Urothelium cell line (cell line): ENCODE measurements at regions not wholly inside any gene's neighbourhood (a gene's known extent, or its start where the extent isn't known, plus 50 kb on each side); places are given as distances from the start of the nearest gene placed in this dataset.
"Not testable (repeated sequence)": the region's sequence is repeated elsewhere in the genome, so short reads cannot be mapped to it uniquely, and the experiment has no call there.

Experiments
- DNase-seq: peaks from one replicate; pipeline ENCODE4 v3.0.0; 2011; ENCODE audit warnings: low spot score, mixed read lengths
- FAIRE-seq: peaks from 2 replicates; lab custom pipeline; 2011; peaks lifted over from hg19 to GRCh38; lab: Jason Lieb, UNC

DNA sequence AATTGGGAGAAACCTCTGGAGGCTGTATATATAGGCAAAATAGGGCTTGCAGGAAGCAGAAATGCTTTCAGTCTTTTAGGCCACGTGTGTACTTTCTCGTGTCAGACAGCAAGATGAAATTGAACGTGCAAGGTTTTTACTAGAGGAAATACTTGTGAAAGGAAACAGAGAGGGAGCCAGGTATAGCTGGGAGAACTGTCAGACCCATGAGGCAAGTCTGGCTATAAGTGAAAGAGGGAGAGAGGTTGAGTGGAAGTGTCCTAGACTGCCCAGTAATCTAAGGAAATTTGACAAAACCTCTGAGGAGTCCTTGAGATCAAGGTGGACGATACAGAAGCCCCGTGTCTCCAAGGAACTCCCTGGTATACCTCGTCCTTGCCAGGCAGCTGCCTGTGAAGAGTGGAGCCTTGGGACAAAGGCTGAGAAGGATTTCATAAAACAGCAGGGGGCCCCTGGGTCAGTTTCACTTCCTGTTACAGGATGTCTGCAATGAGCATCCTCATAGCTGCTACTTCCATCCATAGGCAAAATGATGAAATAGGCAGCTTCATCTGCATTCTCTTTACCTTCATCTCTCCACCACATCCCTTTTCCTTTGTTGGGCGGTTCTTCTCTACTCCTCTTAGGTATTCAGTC is 114.4 kb upstream of the MAP3K7 start:
- FAIRE-seq = no peak
- peak; percentile 14 for DNase-seq

DNA sequence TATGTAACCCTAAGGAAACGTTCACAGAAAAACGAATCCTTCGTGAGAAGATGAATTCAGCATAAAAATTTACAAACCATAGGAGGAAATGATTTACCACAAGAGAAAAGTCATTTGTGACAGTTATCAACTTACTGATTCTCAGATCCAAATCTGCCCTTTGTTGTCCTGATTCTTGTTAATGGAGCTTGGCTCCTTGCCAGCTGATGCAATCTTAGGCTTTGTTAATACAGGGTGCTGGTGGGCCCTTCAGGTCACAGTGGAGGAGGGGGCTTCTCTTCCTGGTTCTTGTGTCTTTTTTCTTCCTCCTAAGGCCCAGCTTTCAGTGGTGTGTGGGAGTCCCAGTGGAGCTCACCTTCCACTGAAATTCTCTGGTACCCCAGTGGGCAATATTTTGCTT is 108.4 kb upstream of the MAP3K7 start:
- FAIRE-seq = no peak

DNA sequence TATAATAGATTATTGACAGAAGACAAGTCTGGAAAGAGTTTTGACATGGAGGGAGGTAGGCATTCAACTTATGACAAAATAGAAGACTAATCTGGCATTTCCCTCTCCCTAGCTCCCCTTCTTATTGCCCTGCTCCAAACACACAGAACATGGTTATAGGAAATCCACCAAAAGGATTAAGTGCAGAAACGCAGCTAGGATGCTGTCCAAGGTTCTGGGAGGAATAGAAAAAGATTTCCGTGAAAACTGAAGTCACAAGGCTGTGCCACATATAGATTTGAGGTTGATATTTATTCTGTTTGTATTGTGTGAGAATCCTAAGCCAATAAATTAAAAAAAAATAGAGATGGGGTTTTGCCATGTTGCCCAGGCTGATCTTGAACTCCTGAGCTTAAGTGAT is 107.9 kb upstream of the MAP3K7 start:
- DNase-seq (no peak), FAIRE-seq (no peak)

More for the DNA sequence above, 108.4 kb upstream of the MAP3K7 start:
- no peak for DNase-seq

DNA sequence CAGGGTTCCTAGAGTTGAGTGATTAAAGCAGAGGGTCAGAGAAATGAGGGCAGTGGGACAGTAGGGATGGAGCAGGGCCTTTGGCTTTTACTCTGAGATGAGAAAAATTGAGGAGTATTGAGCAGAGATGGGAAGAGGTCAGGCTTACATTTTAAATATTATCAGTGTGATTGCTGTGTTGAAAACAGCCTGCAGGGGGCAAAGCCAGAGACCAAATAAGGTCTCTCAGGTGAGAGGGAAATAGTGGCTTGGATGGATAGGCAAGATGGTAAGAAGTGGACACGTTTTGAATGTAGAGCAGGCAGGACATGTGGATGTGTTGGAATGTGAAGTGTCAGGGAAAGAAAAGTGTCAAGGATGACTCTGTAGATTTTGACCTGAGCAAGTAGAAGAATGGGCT is 105.0 kb upstream of the MAP3K7 start:
- FAIRE-seq (no peak), DNase-seq (no peak)

DNA sequence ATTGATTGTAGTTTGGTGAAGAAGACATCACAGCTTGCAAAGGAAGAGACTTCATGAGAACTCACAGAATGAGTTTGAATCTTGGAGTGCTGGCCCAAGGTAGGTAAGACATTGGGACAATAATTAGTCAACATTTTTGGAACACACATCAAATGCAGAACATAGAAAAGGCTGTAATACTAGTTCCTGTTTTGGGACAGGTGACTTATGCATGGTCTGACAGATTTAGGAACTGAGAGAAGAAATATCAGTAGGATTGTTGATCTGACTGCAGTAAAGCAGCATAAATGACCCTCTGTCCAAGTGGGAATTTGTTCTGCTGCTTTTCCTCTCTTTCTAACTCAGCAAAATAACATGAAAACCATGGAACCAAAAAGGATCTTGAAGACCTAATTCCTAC is 102.3 kb upstream of the MAP3K7 start:
- no peak for FAIRE-seq
- no peak for DNase-seq

DNA sequence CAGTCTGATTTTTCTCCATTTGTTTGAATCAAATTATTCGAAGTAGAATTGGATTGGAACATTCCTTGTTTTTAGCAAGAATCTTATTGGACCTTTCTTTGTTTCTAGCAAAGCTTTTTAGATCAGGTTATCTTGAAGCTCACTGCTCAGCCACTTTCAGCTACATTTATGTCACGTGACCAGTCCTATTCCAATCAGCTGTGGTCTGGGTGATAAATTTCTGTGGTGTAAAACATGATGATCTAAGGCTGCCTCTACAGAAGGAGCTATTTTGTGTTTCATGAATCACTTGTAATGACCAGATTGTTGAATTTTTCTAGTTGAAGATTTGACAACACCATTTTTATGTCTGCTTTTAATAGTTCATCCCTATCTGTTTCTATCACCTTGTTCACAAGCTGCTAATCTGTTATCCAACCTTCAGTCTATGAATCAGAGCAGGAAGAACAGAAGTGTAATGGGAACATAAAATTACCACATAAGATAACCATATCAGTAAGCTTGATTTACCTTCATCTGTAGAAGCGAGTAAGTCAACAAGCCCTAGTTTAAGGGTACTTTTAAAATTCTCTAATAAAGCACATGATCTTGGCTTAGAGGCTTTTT is 101.0 kb upstream of the MAP3K7 start:
- no peak for DNase-seq
- FAIRE-seq = no peak

DNA sequence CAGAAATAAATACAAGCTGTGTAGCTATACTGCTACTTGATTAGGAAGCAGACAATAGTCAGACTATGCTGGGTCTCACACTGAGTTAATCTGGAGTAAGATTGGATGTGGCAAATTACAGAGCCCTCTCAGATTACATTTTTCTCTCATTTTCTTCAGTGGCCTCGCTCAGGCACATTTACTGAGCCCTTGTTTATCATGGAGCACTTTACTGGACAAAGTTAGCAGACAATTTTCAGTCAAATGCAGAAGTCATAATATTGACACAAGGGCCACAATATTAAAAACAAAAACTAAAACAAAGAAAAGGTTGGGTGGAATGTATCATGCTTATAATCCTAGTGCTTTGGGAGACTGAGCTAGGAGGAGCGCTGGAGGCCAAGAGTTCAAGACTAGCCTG is 95.0 kb upstream of the MAP3K7 start:
- FAIRE-seq (no peak), DNase-seq (no peak)

DNA sequence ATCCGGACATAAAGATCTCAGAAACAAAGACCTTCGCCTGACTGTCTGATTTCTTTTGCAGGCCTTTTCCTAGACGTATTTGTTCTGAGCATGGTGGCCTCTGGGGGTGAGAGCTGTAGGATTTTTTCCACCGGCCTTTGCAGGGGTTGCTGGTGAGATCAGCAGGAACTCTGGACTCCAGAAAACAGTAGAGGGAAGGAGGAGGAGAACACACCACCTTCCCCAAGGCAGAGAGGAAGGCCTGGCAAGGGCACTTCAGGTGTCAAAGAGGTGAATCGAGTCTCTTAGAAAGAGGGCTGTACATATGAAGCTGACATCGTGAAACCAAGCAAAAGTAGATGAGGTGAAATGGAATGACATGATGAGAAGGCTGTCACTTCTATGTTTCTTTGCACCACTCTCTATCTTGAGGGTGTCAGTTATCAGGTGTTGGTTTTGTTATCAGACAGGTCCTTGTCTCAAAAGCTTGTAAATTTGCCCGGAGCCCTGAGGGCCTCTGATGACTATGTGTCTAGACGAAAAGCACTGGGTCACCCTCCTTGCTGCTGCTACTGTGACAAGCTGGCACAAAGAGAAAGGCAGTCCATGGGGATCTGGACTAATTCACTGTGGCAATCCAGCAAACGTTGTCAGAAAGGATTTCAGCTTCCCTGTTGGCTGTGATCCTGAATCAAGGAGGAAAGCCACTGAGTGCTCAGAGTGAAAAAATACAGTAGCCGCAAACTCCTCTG is 91.3 kb upstream of the MAP3K7 start:
- FAIRE-seq = no peak
- no peak for DNase-seq

DNA sequence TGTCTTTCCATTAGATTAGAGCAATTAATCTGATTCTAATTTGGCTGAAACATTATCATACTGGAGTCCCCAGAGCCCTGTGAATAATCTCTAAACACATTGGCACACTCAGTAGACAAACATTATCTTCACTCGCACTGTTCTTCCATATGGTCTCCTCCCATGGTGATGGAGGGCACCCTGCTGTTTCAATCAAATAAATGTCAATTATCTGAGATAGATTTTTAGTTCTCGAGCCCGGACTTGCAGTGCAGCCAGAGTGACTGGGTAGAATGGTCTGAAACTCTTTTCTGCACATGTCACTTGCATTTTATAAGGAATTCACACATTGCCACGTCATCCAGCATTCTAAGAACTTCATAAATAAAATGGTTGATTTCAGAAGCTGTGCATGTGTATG is 90.6 kb upstream of the MAP3K7 start:
- DNase-seq (no peak), FAIRE-seq (no peak)

DNA sequence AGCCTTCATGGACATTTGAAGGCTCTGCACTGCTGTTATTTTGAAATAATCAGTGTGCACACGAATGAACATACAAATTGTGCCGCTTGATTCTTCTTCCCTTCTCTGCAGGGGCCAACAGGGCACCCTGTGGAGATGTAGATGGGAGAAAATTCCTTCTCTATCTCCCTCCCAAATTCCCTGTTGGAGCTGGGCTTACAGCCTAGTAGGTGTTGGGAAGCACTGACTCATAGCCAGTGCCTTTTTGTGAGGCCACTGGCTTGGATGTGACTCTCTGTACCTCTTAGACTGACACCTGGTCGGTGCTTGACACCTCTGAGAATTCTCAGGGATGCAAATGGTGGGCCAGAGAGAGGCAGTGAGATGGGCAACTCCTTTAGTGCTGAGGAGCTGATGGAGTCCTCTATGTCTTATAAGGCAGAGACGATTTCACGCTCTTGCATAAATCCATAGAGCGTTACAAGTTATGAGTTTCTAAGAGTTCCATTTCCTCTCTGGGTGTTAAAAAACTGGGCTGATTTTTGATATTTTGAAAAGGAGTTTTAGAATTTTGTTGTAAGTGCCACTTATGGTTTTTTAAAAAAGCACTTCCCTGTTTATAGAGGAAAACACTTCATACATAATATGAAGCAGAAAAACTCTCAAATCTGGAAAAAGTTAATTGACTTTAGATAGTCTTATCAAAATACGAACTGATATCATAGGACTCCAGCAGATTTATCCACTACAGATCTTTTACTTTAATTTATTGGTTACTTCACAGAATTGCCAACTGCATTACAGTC is 89.8 kb upstream of the MAP3K7 start:
- DNase-seq (no peak), FAIRE-seq (no peak)

DNA sequence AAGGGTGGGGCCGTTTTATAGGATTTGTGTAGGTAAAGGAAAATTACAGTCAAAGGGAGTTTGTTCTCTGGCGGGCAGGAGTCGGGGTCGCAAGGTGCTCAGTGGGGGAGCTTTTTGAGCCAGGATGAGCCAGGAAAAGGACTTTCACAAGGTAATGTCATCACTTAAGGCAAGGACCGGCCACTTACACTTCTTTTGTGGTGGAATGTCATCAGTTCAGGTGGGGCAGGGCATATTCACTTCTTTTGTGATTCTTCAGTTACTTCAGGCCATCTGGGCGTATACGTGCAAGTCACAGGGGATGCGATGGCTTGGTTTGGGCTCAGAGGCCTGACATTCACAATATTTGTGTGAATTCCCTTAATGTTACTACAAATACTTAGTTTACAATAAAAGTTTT is 88.2 kb upstream of the MAP3K7 start:
- not testable (repeated sequence) for DNase-seq, FAIRE-seq

DNA sequence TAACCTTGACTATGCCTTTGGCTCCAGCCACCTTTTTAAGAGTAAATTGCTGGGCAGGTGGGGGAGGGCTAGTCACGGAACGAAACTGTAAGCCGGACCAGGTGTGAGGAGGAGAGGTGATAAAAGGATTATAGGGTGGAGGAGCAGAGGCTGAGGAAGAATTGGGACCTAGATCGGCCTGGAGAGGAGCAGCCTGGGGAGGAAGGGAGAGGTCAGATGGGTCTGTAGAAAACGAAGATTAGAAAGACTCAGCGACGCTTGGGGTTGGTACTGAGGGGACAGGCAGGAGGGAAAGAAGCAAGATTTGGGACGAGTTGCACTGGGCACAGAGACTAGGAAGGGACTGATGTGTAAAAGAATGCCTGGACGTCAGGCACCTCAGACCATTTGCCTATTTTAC is 87.2 kb upstream of the MAP3K7 start:
- not testable (repeated sequence) for DNase-seq, FAIRE-seq

DNA sequence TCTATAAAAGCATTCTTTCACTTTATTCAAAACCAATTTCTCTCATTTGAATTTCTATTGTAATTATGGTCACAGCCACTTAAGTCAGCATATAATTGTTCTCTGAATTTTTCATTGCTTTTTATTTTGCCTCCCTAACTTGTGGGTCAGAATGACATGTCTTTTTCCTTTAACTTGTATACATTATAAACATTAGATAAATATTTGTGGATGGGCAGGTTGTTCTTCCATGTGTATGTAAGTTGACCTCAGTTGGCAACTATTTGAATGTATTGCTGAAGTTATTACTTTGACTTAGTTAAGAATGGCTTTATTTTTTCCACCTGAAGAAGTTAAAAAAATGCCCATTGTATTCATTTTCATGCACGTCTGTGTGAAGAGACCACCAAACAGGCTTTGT is 83.0 kb upstream of the MAP3K7 start:
- no peak for FAIRE-seq
- DNase-seq = no peak

DNA sequence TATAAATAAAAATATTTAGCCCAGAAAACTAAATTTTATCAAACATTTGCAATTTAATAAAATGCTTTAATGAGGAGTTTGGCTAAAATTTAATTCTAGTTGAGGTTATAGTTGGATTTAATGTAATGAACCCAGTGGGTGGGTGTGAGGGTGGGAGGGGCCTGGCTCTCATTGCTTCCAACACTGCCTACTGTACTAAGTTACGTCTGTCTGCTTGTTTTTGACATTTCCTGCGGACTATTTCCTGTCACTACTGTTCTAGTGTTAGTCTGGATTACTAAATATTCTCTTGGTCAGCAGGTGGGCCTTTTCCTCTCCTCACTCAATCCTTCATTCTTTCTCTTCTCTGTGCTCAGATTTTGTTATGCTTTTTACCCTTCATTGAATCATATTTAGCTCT is 82.5 kb upstream of the MAP3K7 start:
- FAIRE-seq (no peak), DNase-seq (no peak)

DNA sequence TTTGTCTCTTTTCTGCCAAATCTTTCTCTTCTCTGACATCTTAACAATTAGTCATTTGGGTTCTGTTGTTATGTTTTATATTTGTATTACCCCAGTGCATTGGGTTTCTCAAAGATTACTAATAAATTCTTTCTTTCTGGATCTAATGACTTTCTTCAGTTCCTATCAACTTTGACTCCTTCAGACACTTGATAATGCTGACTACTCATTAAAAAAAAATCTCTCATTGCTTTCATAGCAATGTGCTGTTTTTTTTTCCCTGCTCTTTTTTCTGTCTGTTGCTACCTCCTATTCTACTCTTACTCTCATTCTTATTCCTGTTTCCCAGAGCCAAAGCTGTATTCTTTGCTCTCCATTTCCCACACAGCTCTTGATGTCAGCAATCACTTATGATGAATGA is 81.3 kb upstream of the MAP3K7 start:
- DNase-seq (no peak), FAIRE-seq (no peak)

DNA sequence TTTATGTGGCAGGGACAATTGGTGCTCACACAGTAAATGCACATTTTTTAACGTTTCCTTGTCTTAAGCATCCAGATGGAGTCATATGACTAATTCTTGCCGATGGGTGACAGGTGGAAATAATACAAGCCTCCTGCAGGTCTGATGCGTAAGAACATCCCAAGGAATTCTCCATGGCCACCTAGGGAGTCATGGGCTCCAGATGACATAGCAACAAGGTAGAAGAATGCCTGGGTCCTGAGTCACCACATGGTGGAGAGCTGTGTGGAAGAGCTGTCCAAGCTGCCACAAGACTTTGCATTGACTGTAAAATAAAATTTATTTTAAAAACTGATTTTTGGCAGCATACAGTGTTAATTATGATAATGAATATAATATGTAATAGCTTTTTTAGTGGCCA is 77.0 kb upstream of the MAP3K7 start:
- DNase-seq (peak; percentile 18), FAIRE-seq (no peak)

DNA sequence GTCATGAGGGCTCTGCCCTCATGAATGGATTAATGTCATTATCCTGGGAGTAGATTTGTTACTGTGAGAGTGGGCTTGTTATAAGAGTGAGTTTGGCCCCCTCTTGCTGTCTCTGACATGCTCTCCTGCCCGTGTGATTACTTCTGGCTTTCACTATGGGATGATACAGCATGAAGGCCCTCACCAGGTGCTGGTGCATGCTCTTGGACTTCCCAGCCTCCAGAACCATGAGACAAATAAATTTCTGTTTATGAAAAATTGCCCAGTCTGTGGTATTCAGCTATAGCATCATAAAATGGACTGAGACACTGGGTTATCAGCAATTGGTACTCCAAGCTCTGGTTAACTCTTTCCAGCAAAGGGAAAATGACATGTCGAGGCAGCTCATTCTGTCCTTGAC is 76.2 kb upstream of the MAP3K7 start:
- FAIRE-seq (no peak), DNase-seq (no peak)

DNA sequence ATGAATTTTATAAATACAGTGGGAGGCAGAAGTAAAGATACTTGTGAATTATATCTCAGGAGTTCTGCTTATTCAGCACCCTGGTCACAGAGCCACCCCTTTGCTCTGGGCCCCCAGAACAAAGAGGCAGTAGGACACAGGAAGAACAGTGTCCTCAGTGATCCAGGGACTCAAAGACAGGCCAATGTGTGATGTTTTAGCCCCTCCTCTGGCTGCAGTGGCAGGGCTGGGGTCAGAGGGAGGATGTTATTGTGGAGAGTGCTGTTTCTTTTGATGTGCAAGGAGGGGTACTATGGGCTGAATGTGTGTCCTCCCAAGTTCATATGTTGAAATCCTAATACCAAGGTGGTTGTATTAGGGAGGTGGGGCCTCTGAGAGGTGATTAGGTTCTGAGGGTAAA is 74.1 kb upstream of the MAP3K7 start:
- DNase-seq (no peak), FAIRE-seq (no peak)

DNA sequence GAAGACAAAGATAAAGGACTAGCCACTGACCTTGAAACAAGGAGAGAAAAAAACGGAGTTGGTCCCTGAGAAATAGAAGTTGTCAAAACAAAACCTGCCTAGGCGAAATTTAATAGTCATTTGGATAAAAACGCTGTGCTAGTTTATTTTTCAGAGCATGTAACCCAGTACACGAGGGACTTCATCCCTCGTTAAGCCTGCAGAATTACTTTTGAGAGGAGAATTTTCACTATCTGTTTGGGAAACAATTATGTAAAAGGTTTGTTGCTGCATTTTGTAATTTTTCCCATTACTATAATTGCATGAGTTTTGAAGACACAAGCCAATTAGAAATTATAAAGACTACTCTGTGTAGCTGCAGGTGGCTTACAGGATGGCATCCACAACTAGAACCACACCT is 71.6 kb upstream of the MAP3K7 start:
- DNase-seq (no peak), FAIRE-seq (no peak)

DNA sequence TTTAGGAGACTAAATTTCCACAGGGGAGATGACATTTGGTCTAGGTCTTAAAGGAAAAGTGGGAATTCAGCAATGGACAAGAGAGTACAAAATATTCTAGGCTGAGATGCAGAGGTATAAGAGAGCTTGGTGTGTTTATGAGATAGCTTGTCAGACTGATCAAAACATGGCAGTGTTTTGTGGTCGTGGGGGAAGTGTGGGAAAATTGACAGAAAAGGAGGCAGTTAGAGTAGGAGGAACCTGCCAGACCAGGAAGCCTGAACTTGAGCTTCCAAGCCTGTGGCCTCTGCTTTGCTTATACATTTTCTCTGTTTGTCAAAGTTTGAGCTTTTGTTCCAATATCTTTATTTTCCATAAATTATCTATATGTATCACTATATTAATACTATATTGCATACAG is 69.5 kb upstream of the MAP3K7 start:
- FAIRE-seq (no peak), DNase-seq (no peak)

DNA sequence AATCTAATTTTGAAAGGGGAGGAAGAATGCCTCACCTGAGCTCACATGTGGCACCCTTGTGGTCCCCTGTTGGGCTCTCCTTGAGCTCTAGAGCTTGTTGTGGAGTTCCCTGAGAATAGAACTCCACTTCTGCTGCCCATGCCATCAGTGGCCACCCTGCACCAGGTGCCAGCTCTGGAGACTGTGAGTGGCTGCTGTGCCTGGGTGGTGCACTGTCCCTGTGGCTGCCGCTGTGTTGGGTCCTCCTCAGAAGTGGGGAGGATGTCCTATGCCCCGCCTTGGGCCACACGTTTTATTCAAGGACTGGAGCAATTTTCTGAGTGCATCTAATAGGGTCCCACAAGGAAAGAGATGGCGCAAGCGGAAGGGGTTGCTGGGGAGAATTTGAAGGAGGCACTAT is 67.9 kb upstream of the MAP3K7 start:
- DNase-seq (no peak), FAIRE-seq (no peak)

DNA sequence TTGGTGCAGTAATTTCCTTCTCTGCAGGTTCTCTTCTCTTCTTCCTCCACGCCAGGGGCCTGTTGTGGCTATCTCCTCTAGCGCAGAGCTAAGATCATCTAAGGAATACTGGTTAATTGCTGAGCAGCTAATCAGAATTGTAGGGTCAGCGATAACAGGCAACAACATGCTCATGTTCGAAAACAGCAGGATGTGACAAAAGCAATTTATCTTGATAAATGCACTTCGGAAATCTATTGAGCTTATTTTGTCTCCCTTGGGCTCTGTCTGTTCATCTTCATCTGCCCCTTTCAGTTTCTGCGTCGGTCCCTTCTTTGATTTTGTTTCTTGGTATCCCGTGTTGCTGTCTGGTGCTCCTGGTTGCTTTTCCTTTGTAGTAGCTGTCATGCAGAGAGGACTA is 67.3 kb upstream of the MAP3K7 start:
- FAIRE-seq (no peak), DNase-seq (no peak)
